SW 1271 (cell line): ENCODE measurements at regions not wholly inside any gene's neighbourhood (a gene's known extent, or its start where the extent isn't known, plus 50 kb on each side); places are given as distances from the start of the nearest gene placed in this dataset.
"Not testable (repeated sequence)": the region's sequence is repeated elsewhere in the genome, so short reads cannot be mapped to it uniquely, and the experiment has no call there.

Source experiments
- DNase-seq, 2 experiments: peaks; one replicate each; lab custom pipeline; 2025; lab: John Stamatoyannopoulos, UW

DNA sequence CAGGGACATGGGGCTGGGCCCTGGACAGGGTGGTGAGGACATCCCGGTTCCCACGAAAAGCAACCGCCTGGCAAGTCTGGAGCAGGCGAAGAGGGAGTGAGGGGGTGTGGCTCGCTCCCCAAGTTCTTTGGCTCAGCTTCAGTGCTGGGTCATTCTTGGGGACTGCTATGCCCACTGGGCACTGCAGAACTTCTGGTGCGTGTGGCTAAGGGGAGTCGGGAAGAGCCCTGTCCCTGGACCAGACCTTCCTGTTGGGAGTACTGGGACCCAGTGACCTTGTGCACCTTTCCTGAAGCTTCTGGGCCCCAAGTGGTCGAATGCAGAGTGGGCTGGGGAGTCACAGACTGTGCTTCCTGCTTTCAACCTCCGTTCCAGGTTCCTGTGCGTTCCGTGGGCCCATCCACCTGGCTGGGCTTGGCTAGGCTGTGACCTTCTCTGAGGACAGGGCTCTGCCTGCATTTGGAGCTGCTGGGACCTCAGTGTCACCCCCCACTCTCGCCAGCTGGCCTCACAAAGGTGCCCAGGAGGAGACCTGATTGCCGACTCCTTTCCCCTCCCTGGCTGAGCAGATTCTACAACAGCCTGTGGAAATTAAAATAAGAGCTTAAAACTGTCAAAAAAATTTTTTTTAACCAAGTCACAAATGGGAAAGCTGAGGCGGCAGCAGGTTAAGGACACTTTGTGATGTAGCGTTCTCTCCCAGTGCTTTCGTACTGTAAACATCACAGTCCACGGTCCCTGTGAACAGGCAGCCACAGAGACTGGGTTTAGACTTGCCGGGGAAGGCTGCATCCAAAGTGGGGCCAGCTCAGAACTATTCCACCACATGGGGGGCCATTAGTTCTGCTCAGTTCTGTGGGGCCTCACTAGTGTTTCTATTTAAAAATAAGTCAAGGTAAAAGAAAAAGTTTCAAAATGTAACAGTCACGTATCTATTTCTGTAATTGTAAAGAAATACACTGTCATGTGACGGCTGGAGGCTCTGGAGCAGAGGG is 63.8 kb upstream of the WNT7B start:
- no peak for DNase-seq

DNA sequence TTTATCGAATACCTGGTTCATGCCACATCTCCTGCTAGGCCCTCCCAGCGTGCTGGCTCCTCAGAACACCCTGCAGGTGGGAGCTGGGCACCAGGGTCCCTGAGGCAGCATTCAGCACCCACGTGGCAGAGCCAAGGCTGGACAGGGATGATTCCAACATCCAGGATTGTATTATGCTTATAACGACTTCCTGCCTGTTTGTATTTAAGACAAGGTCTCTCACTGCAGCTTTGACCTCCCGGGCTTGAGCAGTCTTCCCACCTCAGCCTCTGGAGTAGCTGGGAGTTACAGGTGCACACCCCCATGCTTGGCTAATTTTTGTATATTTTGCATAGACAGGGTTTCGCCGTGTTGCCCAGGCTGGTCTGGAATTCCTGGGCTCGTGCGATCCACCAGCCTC is 64.7 kb upstream of the WNT7B start:
- no peak for DNase-seq

DNA sequence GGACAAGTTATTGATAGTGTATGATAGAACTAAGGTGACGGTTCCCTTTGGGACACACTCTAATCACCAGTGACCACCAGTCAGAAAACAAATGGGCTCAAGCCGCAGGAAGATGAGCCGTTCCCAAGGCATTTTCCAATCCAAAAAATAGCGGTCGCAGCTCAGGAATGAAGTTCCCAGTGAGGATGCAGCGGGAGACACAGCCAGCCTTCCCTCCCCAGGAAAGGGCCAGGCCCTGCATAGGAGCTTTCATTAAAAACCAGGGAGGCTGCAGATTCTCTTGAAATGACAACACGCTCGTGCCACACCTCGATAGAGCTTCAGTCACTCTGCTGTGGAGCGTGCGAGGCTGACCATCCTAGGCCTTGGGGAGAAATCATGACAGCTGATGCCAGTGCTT is 65.8 kb upstream of the WNT7B start:
- DNase-seq, result no peak

DNA sequence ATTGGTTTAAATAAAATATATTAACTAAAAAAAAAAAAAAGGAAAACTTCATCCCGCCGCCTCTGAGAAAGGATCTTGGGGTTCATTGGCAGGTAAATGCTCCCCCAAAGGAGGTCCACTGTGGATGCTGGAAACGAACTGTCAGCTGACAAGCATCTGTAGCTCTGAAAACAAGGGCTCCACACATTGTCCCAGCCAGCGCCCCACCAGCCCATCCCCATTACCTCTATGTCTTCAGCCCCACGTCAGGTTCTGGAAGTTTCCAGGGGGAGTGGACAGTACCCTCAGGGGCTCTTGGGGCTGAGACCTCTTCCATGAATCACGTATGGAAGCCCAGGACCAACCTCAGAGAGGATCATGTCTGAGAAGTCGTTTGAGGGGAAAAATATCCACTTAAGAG is 66.4 kb upstream of the WNT7B start:
- DNase-seq, result no peak

DNA sequence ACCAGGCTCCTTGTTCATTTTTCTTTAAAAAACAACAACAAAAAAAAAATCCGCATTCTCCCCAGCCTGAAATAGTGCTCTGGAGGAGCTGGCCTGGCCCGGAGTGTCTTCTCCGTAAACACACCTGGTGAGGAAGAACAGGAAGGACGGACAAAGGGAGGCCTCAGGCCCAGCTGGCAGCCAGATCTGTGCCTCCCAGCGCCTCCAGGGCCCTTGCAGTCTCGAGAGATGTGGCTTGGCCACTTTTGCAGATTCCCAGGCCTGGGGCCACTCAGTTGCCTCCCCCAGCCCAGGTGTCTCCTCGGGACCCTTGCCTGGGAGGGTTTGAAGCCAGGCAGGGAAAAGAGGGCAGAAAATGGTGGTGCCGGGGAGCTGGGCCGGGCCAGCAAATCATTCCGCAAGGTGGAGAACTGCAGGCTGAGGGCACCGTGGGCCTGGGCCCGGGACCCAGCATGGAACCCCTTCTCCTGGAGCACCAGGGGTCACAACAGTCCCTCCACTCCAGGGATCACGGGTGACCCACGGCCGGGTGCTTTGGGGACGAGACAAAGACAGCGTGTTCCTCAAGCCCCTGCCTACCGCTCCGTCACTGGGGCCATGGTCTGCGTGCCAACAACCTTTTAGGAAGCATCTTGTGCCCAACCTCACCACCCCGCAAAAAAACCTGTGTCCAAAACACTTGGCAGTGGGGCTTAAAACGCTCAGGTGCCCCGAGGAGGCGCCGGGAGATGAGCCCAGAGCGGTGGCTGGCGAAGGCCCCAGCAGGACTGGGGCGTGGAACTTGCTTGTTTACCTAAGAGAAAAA is 67.1 kb upstream of the WNT7B start:
- no peak for DNase-seq

DNA sequence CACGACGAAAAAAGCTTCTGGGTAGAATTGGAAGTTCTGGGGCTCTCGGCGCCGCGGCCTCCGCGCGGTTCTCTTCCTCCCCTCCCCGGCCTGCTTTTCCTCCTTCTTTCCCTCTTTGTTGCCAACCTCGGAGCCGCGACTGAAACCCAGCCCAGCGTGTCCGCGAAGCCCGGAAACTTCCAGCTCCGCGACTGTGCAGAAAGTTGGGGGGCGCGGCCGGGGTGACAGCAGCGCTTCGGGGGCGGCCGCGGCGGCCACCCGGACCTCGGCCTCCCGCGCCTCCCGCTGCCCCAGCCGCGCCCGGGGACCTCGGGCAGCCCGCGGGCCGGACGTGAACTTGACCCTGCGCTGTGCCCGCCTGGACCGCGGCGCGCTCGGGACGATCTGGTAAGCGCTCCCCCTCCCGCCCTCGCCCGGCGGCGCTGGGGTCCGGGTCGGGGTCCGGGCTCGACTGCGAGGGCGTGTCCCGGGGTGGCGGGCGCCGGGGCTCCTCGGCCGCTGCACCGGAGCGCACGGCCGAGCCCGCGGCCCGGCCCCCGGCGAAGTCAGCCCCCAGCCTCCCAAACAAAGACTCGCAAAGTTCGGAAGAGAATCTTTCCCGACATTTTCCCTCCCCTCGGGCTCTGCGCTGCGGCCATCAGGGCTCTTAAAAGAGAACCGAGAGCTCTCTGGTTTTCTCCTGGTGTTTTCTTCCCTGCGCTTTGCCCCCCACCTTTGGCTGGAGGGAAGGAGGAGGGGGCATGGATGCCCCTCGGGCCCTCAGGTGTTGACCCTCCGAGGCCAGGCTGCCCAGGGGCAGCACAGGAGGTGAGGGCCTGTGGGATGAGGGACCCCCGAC is 67.9 kb upstream of the WNT7B start:
- no peak for DNase-seq

DNA sequence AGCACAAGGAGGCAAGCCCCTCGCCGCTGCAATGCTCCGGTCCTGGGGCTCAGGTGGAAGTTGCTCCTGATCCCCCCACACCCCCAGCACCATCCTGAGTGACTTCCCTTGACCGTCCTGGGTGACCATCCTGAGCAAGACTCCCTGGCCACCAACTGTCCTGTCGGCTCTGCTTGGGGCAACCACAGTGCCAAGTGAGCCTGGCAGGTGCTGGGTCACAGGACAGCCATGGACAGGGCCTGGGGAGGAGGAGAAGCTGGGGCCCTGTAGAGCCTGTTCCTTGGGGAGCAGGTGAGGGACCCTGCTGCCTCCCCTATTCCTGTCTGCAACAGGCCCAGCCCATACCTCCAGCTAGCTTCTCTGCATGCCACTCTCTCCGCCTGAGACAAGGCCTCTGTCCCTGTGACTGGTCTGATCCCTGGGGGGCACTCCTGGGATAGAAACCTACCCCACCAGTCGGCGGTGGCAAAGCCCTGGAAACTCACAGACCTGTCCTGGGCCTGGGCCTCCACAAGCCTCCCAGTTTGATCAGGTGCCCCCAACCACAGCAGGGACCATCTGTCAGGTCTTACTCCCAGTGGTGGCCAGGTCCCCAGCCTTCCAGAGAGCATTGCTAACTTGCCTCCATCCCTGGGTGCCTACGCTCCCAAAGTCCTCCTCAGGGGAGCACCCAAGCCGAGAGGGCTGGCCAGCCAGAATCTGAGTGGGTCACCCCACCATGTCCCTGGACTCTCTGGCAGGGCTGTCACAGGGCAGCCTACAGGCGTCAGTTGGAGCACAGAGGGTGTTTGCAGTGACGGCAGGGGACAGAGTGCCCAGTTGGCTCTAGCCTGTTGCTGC is 68.7 kb upstream of the WNT7B start:
- DNase-seq, result no peak

DNA sequence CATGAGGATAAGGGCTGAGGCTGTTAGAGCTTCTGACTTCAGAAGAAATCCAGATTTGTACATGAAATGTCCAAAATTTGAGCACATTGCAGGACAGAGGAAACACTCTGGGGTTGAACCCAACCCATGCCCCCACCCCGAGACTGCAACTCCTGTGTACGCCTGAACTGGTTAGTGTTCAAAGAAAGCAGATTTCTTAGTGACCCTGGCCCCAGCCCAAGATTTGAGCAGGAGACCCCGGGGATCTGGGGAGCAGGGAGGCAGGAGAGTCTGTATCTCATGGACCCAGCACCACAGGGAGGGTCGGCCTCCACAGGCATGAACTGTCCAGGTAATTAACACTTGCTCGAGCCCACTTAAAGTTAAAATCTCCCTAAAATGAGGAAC is 69.3 kb upstream of the WNT7B start:
- DNase-seq, result no peak

DNA sequence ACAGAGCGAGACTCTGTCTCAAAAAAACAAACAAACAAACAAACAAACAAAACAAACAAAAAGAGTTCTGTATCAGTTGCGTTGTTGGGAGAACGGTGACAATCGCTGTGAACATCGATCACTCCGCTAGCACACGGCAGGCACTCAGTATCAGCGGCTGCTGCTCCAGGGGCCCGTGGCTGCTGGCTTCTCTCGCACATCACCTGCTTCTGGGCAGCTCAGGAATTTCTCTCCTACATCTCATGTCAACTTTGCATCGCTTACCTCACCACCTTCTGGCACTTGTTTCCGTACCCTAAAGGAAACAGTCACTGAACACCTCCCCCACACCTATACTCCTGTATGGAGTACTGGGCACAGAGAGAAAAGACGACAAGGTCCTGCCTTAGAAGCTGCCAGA is 70.3 kb upstream of the WNT7B start:
- DNase-seq, result no peak

DNA sequence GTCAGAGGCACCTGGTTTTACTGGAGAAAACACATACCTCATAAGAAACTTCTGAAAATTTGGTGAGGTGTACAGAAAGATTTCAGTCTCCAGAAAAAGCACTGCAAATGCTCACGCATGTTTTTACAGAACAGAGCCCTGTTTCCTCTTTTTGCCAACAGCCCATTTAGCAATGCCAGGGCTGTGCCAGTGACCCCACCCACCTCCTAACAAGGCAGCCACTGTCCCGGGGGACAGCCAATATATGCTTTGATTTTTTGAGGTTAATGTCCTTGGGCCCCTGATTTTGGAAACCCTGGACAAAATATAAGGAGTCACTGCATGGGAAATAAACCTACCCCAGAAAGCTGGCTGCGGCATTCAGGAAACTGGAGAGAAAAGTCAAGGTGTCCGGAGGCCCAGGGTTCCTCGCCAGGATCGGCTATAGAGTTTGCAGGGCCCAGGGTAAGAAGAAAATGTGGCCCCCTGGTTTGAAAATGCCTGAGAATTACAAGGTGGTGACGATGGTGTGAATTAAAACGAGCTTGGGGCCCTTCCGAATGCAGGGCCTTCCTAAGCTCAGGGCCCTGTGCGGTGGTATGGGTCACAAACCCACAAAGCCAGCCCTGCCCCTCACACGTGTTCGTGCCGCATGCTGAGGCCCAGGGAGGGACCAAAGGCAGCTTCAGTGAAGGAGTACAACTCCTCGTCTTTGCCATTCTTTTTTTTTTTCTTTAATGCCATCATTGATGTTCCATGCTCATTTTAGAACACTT is 71.1 kb upstream of the WNT7B start:
- DNase-seq, result no peak

DNA sequence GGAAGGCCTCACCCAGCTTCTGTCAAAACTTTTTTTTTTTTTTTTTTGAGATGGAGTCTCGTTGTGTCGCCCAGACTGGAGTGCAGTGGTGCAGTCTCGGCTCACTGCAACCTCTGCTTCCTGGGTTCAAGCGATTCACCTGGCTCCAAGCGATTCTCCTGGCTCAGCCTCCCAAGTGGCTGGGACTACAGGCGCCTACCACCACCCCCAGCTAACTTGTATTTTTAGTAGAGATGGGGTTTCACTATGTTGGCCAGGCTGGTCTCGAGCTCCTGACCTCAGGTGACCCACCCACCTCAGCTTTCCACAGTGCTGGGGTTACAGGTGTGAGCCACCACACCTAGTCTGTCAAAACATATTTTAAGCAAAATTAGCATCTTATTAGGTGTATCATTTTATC is 71.7 kb upstream of the WNT7B start:
- DNase-seq, result not testable (repeated sequence)

DNA sequence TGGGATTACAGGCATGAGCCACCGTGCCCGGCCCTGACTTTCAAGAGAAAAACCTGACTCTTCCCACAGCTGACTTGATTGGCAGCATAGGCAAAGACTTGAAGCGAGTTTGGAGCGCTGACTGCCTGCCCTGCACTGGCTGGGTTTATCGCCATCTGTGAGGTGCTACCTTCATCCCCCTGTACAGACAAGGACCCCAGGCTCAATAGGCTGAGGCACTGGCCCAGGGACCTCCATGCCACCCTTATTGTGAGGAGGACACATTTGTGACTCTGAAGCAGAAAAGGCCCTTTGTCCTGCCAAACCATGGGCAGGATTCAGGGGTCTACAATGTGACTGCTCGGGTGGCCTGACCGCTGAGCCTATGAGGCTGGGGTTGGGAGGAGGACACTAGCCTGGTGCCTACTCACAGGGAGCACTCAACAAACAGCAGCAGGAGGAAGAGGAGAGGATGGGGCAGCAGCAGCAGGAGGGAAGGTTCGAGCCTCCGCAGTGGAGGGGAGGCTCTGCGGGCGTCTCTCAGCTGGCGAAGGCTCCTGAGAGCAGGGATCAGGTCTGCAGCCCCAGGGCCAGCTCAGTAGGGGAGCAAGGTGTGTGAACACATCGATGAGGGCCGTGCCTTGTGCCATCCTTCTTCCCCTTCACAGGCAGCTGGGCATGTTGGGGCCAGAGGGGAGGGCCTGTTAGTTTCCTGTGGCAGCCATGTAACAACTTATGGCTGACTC is 72.9 kb upstream of the WNT7B start:
- DNase-seq, result no peak

DNA sequence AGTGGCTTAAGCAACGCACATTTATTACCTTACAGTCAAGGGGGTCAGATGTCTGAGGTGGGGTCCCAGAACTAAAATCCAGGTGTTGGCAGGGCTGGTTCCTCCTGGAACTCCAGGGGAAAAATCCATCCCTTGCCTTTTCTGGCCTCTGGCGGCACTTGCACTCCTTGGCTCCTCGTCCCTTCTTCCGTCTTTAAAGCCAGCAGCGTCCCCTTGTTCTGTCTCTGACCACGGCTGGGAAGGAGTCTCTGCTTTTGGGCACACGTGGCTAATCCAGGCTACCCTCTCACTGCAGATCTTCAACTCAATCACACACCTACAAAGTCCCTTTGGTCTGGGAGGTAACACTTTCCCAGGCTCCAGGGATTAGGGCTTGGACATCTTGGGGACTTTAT is 73.5 kb upstream of the WNT7B start:
- DNase-seq, result no peak

DNA sequence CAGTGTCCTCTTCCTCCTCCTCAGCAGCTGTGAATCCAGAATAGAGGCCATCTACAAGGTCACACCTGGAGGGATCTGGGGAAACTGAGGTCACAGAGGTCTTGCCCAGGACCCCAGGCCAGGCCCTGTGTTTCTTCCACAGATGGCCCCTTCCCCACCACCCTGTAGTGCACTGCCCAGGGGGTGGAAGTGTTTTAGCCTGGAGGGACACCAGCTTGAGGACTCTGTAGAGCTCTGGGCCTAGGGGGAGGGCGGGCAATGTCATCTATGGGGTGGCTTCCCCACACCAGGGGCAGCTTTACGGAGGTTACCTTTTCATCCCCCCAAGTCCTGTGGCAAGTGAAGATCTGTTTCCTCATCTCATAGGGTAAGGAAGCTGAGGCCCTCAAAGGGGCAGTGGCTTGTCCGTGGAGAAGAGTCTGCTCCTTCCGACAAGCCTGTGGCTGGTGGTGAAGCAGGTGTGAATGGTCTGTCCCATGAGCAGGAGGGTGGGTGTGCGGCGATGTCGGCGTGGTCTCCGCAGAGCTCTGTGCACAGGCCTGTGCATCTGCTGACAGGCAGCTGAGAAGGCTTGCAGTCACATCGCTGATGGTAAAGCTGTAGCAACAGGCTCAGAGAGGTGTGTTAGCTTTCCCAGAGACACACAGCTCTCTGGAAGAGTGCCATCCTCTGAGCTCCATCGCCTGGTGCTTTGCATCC is 74.1 kb upstream of the WNT7B start:
- no peak for DNase-seq

DNA sequence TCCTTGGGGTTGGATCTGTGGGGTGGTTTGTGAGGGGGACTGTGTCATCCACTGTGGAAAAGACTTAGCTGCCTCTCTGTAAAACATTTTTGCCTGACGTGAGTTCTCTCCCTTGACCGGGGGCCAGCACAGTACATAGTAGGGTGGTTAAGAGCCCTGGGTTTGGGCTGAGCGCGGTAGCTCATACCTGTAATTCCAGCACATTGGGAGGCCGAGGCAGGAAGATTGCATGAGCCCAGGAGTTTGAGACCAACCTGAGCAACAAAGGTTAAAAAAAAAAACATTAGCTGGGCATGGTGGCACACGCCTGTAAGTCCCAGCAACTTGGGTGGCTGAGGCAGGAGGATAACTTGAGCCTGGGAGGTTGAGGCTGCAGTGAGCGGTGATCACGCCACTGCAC is 74.7 kb upstream of the WNT7B start:
- no peak for DNase-seq

DNA sequence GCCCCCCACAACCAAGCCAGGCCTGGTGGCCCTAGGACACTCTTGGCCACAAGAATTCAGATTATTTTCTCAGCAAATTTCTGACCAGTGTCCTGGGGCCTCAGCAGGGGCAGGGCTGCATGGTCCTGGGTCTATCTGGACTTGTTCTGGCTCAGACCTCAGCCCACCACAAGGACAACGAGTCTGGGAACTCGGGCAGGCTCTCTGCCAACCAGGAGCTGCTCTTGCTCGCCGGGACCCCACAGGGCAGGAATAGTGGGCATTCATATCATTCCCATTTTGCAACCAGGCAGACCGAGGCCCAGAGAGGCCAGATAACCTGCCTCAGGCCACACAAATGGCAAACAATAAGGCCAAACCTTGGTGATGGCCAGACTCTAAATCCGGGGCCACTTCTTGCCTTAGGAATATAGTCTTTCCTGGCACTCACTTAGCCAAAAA is 75.4 kb upstream of the WNT7B start:
- no peak for DNase-seq

DNA sequence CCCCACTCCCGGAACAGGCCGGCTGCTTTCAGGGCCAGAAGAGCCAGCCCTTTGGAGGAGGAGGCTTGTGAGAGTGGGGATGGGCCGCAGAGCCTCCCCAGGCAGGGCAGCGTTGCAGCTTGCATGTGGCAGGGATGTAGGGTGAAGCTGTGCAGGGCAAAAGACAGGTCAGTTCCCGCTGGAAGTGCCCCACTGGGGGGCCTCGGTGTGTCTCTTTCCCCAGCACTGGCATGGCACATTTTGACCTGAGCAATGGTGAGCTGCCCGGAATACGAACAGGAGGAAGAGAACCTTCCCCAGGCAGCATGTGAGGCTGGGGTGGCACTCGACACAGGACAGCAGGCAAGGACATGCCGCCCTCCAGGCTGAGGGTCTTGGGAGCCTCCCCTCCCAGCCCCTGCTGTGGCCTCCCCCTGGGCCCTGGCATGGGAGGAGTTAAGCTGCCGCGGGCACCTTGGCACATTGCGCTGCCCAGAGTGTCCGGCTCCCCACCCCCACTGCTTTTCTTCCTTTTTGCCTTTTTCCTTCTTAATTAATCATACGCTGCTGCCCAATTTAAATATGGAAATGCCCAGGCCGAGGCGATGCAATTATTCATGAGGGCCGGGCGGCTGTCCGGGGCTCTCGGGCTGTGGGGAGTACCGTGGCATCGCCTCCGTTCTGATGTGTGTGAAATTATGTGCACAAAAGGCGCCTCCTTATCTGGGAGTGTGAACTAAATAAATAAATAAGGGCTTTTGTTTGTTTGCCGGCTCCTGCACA is 76.0 kb upstream of the WNT7B start:
- peak in 1 of 2 experiments; percentile 36 for DNase-seq

DNA sequence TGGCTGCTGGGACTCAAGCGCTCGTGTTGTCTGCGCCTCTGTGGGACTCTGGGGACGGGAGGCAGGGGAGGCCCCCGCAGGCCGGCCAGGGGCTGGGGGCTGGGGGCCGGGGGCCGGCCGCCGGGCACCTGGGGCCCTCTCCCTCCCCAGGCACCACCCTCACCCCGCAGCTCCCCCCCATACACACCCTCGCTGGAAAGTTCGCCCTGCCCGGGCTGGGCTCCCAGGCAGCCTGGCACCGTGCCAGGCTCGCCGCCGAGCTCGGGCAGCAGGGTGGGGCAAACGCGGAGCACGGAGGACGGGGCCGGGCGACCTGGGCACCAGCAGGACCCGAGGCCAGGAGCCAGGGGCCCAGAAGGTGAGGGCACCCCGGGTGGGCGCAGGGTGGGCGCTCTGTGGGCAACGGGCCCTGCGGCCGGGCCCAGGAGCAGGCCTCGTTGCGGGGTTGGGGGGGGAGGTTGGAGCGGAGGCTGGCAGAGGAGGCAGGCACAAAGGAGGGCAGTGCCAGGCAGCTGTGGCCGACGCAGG is 76.7 kb upstream of the WNT7B start:
- DNase-seq, result peak in 1 of 2 experiments; percentile 42
